ENCODE measurements at regions not wholly inside any gene's neighbourhood (a gene's known extent, or its start where the extent isn't known, plus 50 kb on each side); places are given as distances from the start of the nearest gene placed in this dataset.

DNA sequence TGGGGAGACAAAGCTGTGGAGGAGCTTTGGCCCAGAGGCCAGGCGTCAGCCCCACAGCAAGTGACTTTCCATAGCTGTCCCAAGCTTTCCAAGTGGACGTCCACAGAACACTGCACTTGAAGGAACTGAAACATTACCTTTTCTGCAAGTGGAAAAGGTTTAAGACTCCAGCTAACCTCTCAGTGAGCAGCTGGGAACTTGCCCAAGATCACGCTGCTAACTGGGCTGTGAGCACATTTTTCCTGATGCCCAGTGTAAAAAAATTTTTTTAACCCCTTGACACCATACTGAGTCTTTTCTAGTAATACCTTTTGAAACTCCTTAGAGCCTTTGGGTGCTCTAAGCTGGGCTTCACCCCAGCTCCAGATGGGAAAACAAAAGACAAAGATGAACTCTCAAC is 256.7 kb downstream of the HAUS1 start:
- Histone ChIP-seq H3K36me3 (replicated peaks in 1 of 2; ENCODE audit: control extremely low read depth in 1 of 2, control insufficient read depth in 1 of 2, extremely low read depth in 1 of 2, insufficient read depth in 2 of 2, low read length in 1 of 2) (no peaks in the 10 kb centered on the region), H4K20me1 (ENCODE audit: control insufficient read depth, insufficient read depth, low read length, poor library complexity, severe bottlenecking) (no peaks in the 10 kb centered on the region), H3K79me2 (ENCODE audit: control insufficient read depth, insufficient read depth, low read length) (no peaks in the 10 kb centered on the region), H3K9me3 (ENCODE audit: control extremely low read depth in 1 of 3, control insufficient read depth in 2 of 3, insufficient read depth in 1 of 3, low read length in 2 of 3) (peaks cover 0 to 19% (median 3%) of the 10 kb centered on the region in 3 donors), H3K27ac (ENCODE audit: low read length in 2 of 2) (no peak overlapping the region), H3K27me3 (replicated peaks in 1 of 4; ENCODE audit: control extremely low read depth in 1 of 4, control insufficient read depth in 3 of 4, insufficient read depth in 4 of 4, low read length in 3 of 4) (no peaks in the 10 kb centered on the region), H3K4me2 (replicated peaks; ENCODE audit: low read depth, low read length, poor library complexity, severe bottlenecking) (no peak overlapping the region), H3K9ac (ENCODE audit: low read length) (no peak overlapping the region), H3K4me1 (ENCODE audit: control insufficient read depth in 2 of 2, insufficient read depth in 2 of 2, low read length in 2 of 2) (no peaks in the 10 kb centered on the region), H3K4me3 (ENCODE audit: control extremely low read depth in 1 of 5, extremely low read depth in 1 of 5, insufficient read depth in 1 of 5, low read depth in 2 of 5, low read length in 4 of 5) (no peak overlapping the region), H2AFZ (ENCODE audit: insufficient read depth, low read depth, low read length, poor library complexity, severe bottlenecking) (no peak overlapping the region)
- POLR2A ChIA-PET: no interaction called here
- CTCF ChIA-PET: no interaction called here
- Mint-ChIP-seq H3K4me3 (no peak overlapping the region), H3K27me3 (peaks cover 3% of the 10 kb centered on the region), H3K4me1 (no peaks in the 10 kb centered on the region), H3K9me3 (ENCODE audit: insufficient read depth) (peaks cover 7% of the 10 kb centered on the region), H3K27ac (no peak overlapping the region)
- no peak for DNase-seq
- no peak for ATAC-seq (ENCODE audit: low read depth)
- TF ChIP-seq EZH2 (IDR thresholded peaks at IDR 0.05; ENCODE audit: borderline replicate concordance, insufficient read depth, low read depth, low read length, poor library complexity, severe bottlenecking): no peak
- no peak for TF ChIP-seq CTCF (IDR thresholded peaks at IDR 0.05)
- intact Hi-C loops (cut with micrococcal nuclease): no loop called here
- WGBS (ENCODE audit: insufficient coverage): 89% methylated on average over 3 of the region's 3 CpGs

DNA sequence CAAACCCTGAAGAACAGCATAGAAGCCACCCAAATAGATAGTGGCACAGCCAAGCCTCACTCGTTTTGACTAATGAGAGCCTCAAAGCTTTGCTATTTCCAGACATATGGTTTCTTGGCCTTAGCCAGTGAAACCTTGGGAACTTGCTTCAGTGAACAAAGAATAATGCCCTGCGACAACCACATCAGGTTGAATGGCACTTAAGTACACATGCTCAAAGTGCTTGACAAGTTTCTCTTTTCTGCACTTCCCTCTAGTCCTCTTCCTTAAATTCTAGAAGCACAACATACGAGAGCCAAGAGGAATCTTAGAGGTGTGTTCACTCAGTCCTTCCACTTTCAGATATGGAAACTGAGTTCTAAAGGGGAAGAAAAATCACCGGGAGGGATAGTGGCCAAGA is 258.3 kb downstream of the HAUS1 start:
- TF ChIP-seq CTCF (IDR thresholded peaks at IDR 0.05) (no peak), EZH2 (IDR thresholded peaks at IDR 0.05; ENCODE audit: borderline replicate concordance, insufficient read depth, low read depth, low read length, poor library complexity, severe bottlenecking) (no peak)
- ChIA-PET CTCF (no interaction called here), POLR2A (no interaction called here)
- intact Hi-C loops (cut with micrococcal nuclease): no loop called here
- ATAC-seq (ENCODE audit: low read depth) (no peak), DNase-seq (no peak)
- Histone ChIP-seq H3K9ac (ENCODE audit: low read length) (no peak overlapping the region), H3K4me1 (ENCODE audit: control insufficient read depth in 2 of 2, insufficient read depth in 2 of 2, low read length in 2 of 2) (no peaks in the 10 kb centered on the region), H3K27ac (ENCODE audit: low read length in 2 of 2) (no peak overlapping the region), H3K4me3 (ENCODE audit: control extremely low read depth in 1 of 5, extremely low read depth in 1 of 5, insufficient read depth in 1 of 5, low read depth in 2 of 5, low read length in 4 of 5) (no peak overlapping the region), H2AFZ (ENCODE audit: insufficient read depth, low read depth, low read length, poor library complexity, severe bottlenecking) (no peak overlapping the region), H4K20me1 (ENCODE audit: control insufficient read depth, insufficient read depth, low read length, poor library complexity, severe bottlenecking) (no peaks in the 10 kb centered on the region), H3K9me3 (ENCODE audit: control extremely low read depth in 1 of 3, control insufficient read depth in 2 of 3, insufficient read depth in 1 of 3, low read length in 2 of 3) (peaks cover 0 to 19% (median 3%) of the 10 kb centered on the region in 3 donors), H3K4me2 (replicated peaks; ENCODE audit: low read depth, low read length, poor library complexity, severe bottlenecking) (no peak overlapping the region), H3K27me3 (replicated peaks in 1 of 4; ENCODE audit: control extremely low read depth in 1 of 4, control insufficient read depth in 3 of 4, insufficient read depth in 4 of 4, low read length in 3 of 4) (no peaks in the 10 kb centered on the region), H3K36me3 (replicated peaks in 1 of 2; ENCODE audit: control extremely low read depth in 1 of 2, control insufficient read depth in 1 of 2, extremely low read depth in 1 of 2, insufficient read depth in 2 of 2, low read length in 1 of 2) (no peaks in the 10 kb centered on the region), H3K79me2 (ENCODE audit: control insufficient read depth, insufficient read depth, low read length) (no peaks in the 10 kb centered on the region)
- Mint-ChIP-seq H3K27ac (no peak overlapping the region), H3K4me3 (no peak overlapping the region), H3K4me1 (no peaks in the 10 kb centered on the region), H3K27me3 (no peaks in the 10 kb centered on the region), H3K9me3 (ENCODE audit: insufficient read depth) (peaks cover 7% of the 10 kb centered on the region)
- WGBS (ENCODE audit: insufficient coverage): 91% methylated on average over 2 of the region's 4 CpGs

All from B cell (primary cell).